ENCODE measurements at regions not wholly inside any gene's neighbourhood (a gene's known extent, or its start where the extent isn't known, plus 50 kb on each side); places are given as distances from the start of the nearest gene placed in this dataset.
"Not testable (repeated sequence)": the region's sequence is repeated elsewhere in the genome, so short reads cannot be mapped to it uniquely, and the experiment has no call there.

DNA sequence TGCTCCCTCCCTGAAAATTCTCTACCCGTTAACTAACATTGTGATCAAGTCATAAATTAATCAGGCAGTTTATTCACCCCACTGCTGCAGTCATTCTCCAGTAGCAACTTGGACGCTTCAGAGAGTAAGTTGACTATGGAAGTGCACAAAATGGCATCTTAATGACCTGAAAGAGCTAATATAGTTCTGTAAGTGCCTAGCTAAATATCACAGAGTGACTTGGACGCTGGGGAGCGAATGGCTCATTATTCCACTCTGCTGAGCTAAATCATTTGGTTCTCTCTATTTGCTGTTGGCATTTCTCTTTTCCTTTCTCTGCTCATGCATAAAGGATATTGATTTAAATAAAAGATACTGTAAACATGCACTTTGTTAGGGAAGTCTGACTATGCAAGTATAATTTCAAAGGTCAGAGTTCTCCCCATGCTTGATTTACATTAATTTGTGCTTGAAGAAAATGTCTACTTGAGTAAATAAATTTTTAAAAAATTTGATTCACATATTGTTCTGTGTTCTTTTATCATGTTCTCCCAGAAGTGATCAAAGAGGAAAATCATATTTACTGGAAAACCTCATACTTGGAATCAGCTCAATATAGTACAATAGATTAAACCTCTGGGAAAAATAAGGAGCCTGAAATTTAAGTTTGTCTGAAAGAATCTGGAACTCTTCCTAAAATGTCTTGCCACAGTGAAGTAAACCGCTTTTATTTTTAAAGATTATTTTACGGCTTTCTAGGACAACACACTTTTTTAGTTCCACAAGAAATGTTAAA is 169.5 kb upstream of the HAPLN1 start:
- DNase-seq (ENCODE audit: low read depth): no peak

DNA sequence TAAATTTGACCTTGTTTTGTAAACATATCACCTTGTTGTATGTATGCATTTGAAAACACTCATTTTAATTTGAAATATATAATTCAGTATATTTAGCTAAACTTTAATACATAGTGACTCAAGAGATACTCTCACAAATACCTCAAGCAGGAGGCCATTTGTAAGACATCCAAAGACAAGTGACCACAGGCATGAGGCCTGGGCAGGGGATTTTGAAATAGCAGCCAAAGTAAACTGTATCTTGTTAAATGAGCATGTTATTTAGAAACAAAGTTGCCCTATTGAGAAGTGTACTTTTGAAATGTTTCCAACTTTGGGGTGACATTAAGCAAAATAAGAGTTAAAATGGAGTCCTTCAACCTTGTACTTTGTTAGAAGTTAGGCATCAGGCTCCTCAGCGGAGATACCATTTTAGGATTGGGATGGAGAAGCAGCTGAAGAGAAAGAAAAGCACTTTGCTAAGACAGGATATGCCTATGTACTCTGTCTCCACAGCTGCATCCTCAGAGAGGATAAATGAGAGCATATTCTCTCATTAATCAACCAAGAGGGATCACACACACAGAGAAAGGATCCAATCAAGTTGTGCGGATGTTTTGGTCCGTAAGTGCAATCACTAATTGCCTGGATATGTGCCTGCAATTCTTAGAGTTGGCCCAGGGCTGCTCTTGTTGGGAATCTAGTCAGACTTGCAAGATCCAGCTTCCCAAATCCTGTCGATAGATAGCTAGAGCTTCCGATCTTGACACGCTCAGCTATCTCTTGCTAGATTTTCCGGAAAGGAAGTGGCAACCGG is 157.5 kb upstream of the HAPLN1 start:
- DNase-seq (ENCODE audit: low read depth): peak; percentile 73

GRCh38 chr5:83871533-83872395 is 151.1 kb upstream of the HAPLN1 start:
- no peak for DNase-seq (ENCODE audit: low read depth)

- no peak for DNase-seq (ENCODE audit: low read depth)
Measured at GRCh38 chr5:83866181-83866580, 145.5 kb upstream of the HAPLN1 start.

GRCh38 chr5:83865579-83865978 is 144.9 kb upstream of the HAPLN1 start:
- DNase-seq (ENCODE audit: low read depth): no peak

DNA sequence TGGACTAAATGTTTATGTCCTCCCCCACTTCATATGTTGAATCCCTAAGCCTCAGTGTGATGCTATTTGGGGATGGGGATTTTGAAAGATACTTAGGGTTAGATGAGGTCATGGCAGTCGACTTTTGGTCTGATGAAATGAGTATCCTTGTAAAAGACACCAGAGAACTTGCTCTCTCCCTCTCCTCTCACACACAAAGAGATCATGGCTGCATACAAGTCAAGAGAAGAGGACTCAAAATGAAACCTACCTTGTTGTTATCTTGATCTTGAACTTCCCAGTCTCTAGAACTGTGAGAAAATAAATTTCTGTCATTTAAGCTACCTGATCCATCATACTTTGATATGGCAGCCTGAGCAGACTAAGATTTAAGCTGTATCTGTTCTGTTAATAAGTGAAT is 144.0 kb upstream of the HAPLN1 start:
- DNase-seq (ENCODE audit: low read depth): no peak

- DNase-seq (ENCODE audit: low read depth): no peak
Measured at GRCh38 chr5:83857341-83857740, 136.7 kb upstream of the HAPLN1 start.

DNA sequence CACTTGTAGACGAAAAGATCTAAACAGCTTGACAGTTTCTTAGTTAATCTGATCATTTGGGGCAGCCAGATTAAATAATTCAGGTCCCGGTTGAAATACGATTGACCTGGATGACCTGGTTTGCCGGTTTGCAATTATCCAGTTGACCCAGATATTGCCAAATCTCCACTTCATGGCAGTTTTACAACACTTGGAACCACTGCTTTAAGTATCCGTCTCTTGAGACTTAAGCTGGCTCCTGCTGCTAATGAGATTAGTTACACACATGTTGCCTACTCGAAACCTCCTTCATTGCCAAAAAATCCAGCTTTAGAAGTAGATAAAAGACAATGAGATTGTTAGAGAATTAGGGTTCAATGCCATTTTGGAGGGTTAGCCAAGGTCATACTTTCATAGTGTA is 136.2 kb upstream of the HAPLN1 start:
- no peak for DNase-seq (ENCODE audit: low read depth)

GRCh38 chr5:83850412-83850811 is 129.8 kb upstream of the HAPLN1 start:
- DNase-seq (ENCODE audit: low read depth): not testable (repeated sequence)

- no peak for DNase-seq (ENCODE audit: low read depth)
Measured at GRCh38 chr5:83848941-83849340, 128.3 kb upstream of the HAPLN1 start.

- DNase-seq (ENCODE audit: low read depth): peak; percentile 39
Measured at GRCh38 chr5:83846624-83847350, 126.1 kb upstream of the HAPLN1 start.

- peak; percentile 99 for DNase-seq (ENCODE audit: low read depth)
Measured at GRCh38 chr5:83844449-83845068, 123.9 kb upstream of the HAPLN1 start.

GRCh38 chr5:83839788-83840187 is 119.1 kb upstream of the HAPLN1 start:
- no peak for DNase-seq (ENCODE audit: low read depth)

DNA sequence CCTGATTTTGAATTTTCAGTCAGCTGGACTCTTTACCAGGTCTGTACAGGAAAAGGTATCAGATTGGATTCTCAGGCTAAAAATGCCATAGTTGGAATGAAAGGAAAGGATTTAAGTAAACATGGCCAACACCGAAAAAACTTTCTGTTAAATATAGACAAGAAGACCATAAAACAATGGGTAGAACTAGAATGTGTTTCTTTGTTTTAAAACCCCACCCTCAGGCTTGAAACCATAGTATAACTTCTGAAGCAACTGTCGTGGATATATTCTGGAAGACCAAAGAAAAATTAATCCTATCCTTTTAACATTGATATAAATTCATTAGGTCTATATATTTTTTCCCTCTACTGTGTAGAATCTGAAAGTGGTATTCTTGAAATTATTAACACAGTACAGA is 118.6 kb upstream of the HAPLN1 start:
- no peak for DNase-seq (ENCODE audit: low read depth)

DNA sequence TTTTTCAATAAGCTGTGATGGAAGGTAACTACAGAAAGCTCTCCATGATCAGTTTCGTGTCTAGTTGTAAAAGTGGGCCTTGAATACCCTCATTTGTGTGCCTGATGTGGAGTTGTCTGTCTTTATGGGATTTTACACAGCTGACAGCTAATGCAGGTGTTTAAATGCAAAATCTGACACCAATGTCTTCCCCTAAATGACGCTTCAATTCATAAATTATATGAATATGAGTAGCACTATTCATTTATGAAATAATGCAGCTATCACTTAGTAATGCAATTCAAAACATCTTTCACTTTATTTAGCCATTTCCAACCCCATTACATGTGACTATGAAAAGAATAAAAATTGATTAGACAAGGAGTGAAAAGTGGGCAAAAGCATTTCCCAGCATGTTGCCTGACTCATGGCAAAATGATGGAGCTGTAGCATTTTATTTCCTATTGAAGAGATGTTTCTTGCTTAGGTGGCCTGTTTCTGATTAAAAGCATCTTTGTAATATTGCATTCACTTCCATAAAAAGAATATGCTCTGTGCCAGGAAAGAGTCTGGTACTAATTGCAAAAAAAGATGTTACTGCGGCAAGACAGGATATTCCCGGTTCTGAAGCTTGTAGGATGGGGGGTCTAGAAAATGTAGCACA is 116.7 kb upstream of the HAPLN1 start:
- DNase-seq (ENCODE audit: low read depth): no peak

DNA sequence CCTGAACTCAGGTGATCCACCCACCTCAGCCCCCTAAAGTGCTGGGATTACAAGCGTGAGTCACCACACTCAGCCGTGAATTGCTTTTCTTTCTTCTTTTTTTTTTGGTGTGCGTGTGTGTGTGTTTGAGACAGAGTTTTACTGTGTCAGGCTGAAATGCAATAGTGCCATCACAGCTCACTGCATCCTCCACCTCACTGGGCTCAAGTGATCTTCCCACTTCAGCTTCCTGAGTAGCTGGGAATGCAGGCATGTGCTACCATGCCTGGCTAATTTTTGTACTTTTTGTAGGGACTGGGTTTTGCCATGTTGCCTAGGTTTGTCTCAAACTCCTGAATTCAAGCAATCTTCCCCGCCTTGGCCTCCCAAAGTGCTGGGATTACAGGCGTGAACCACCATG is 113.7 kb upstream of the HAPLN1 start:
- no peak for DNase-seq (ENCODE audit: low read depth)

DNA sequence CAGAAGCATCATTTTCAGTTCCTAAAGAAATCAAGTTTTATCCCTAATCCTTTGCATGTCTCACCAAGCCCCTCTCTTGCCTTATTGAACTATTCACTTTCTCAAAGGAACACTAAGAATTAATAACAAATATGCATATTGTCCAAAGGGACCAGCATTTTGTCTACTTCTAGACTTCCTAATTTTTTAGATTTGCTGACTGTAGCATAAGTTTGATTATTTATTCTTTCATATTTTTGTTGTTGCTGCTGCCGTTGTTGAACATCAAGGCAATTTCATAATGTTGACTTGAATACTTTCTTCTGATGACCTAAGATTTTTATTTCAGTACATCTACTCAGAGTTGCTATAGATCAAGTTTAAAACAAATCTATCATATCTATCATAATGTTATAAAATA is 111.2 kb upstream of the HAPLN1 start:
- no peak for DNase-seq (ENCODE audit: low read depth)

GRCh38 chr5:83827111-83827557 is 106.5 kb upstream of the HAPLN1 start:
- peak; percentile 100 for DNase-seq (ENCODE audit: low read depth)

DNA sequence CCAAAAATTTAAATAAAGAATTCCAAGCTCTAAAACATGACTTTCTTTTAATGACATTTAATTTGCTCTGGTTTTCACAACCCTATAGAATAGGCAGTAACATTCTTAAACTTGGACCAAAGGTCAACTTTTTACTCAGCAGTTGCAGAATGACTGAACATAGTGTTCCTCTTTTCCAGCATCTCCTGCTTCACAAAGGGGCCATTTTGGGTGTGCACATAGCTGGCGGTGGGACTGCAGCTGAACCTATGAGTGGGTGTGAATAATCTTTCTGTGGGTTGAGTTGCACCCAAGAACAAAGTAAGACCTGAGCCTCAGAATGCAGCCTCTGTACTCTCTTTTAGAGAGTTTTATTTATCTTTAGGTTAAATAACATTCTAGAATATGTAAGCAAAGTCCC is 96.9 kb upstream of the HAPLN1 start:
- DNase-seq (ENCODE audit: low read depth): no peak

DNA sequence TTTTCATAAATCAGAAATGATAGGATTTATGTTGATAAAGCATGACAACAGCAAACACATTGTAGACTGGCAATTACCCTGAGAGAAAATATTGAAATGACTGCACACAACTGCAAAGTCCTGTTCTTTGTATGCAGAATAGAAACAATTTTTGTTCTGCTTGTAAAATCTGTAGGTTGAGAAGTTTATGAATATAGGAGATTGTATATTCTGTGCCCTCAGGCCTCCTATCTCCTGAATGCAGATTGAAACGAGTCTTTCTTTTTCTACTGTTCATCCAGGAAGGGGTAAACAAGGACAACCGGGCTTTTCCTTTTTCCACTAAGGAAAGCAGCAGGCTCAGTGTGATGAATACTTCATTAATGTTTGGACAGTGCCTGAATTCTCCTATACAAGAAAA is 95.0 kb upstream of the HAPLN1 start:
- no peak for DNase-seq (ENCODE audit: low read depth)

DNA sequence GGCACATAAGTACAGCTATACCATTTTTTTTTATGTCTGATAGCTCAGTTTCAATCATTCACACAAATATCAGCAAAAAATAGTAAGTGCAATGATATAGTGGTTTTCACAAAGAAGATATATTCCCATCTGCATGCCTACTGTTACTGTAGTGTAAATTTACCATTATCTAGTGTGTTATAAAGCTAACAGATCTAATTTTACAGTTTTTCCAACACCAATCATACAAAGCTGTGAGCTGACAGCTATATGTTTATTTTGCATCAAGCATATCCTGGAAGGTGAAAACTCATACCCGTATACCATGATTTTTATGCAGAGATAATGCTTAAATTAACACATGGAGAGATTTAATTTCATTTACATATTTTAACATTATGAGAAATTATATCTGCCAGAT is 89.9 kb upstream of the HAPLN1 start:
- DNase-seq (ENCODE audit: low read depth): no peak
